ENCODE measurements at regions not wholly inside any gene's neighbourhood (a gene's known extent, or its start where the extent isn't known, plus 50 kb on each side); places are given as distances from the start of the nearest gene placed in this dataset.

GRCh38 chr5:108436696-108437095 lies 54.8 kb upstream of the FBXL17 start:
- DNase-seq (no peak), ATAC-seq (ENCODE audit: low FRiP score in 2 of 2) (no peak)
- H3K9me3 ChIP-seq: no peaks in the 10 kb centered on the region
- H3K27ac ChIP-seq: no peak overlapping the region
- no peaks in the 10 kb centered on the region for H3K36me3 ChIP-seq
- 85% methylated on average over 5 of the region's 5 CpGs for WGBS, 2 donors
- H3K4me3 ChIP-seq: no peak overlapping the region
- H3K27me3 ChIP-seq: no peaks in the 10 kb centered on the region
- TF ChIP-seq POLR2AphosphoS5 (IDR thresholded peaks at IDR 0.05) (no peak), EP300 (IDR thresholded peaks at IDR 0.05) (no peak), POLR2A (IDR thresholded peaks at IDR 0.05) (no peak)
- TF ChIP-seq, protein P1, sequence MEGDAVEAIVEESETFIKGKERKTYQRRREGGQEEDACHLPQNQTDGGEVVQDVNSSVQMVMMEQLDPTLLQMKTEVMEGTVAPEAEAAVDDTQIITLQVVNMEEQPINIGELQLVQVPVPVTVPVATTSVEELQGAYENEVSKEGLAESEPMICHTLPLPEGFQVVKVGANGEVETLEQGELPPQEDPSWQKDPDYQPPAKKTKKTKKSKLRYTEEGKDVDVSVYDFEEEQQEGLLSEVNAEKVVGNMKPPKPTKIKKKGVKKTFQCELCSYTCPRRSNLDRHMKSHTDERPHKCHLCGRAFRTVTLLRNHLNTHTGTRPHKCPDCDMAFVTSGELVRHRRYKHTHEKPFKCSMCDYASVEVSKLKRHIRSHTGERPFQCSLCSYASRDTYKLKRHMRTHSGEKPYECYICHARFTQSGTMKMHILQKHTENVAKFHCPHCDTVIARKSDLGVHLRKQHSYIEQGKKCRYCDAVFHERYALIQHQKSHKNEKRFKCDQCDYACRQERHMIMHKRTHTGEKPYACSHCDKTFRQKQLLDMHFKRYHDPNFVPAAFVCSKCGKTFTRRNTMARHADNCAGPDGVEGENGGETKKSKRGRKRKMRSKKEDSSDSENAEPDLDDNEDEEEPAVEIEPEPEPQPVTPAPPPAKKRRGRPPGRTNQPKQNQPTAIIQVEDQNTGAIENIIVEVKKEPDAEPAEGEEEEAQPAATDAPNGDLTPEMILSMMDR (IDR thresholded peaks at IDR 0.05): no peak
- H3K4me1 ChIP-seq: no peaks in the 10 kb centered on the region

- H3K4me3 ChIP-seq: no peak overlapping the region
- no peak overlapping the region for H3K27ac ChIP-seq
- TF ChIP-seq POLR2AphosphoS5 (IDR thresholded peaks at IDR 0.05): no peak
- ATAC-seq (ENCODE audit: low FRiP score in 2 of 2) (no peak), DNase-seq (no peak)
- H3K27me3 ChIP-seq: no peaks in the 10 kb centered on the region
- 76 to 95% methylated on average over 3 of the region's 3 CpGs for WGBS, 2 donors
- no peaks in the 10 kb centered on the region for H3K36me3 ChIP-seq
- H3K4me1 ChIP-seq: no peaks in the 10 kb centered on the region
- no peaks in the 10 kb centered on the region for H3K9me3 ChIP-seq
Observed at GRCh38 chr5:108433600-108433999, 51.7 kb upstream of the FBXL17 start.

DNA sequence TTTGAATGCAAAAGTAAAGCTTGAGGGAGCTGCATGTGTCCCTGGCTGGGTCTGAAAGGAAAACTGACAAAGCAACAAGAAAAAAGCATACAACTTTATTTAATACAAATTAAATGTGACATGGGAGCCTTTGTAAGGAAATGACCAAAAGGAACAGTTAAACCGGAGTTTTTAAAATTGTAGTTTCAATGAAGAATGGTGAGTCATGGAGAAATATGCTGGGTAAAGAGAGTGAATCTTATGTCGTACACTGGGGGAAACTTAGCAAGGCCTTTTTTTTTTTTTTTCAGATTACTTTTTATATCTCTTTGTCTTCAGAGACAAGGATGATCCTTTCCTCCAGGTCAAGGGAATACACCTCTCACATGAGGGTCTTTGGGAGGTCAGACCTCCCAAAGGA lies 50.1 kb upstream of the FBXL17 start:
- Histone ChIP-seq H3K9me3 (no peaks in the 10 kb centered on the region), H3K36me3 (no peaks in the 10 kb centered on the region), H3K4me3 (no peak overlapping the region), H3K27ac (no peak overlapping the region), H3K27me3 (no peaks in the 10 kb centered on the region), H3K4me1 (no peaks in the 10 kb centered on the region)
- ATAC-seq (ENCODE audit: low FRiP score in 2 of 2): no peak
- no peak for DNase-seq
- TF ChIP-seq EP300 (IDR thresholded peaks at IDR 0.05): no peak
- TF ChIP-seq POLR2AphosphoS5 (IDR thresholded peaks at IDR 0.05): no peak
- WGBS, 2 donors: 73 to 77% methylated on average over 2 of the region's 2 CpGs
